Activated T-cell treated with anti-CD3 and anti-CD28 coated beads, Interleukin-2, amount 50 U/mL, for 24 hours (primary cell): ENCODE measurements at regions not wholly inside any gene's neighbourhood (a gene's known extent, or its start where the extent isn't known, plus 50 kb on each side); places are given as distances from the start of the nearest gene placed in this dataset.
"Not testable (repeated sequence)": the region's sequence is repeated elsewhere in the genome, so short reads cannot be mapped to it uniquely, and the experiment has no call there.

ENCODE experiments used
- DNase-seq: peaks from one replicate; pipeline ENCODE4 v3.0.0-alpha.2; 2020
- H3K27ac Mint-ChIP-seq: 2 replicates; pipeline ENCODE4 v1.8.0; 2020; ENCODE audit warnings: mild to moderate bottlenecking, mixed read lengths
- H3K27me3 Mint-ChIP-seq: 2 replicates; pipeline ENCODE4 v1.8.0; 2020; ENCODE audit warnings: mixed read lengths
- H3K36me3 Mint-ChIP-seq: 2 replicates; pipeline ENCODE4 v1.8.0; 2020; ENCODE audit warnings: low read depth, mixed read lengths
- H3K4me1 Mint-ChIP-seq: 2 replicates; pipeline ENCODE4 v1.8.0; 2020; ENCODE audit warnings: low read depth, mixed read lengths
- H3K4me3 Mint-ChIP-seq: 2 replicates; pipeline ENCODE4 v1.8.0; 2020; ENCODE audit warnings: mild to moderate bottlenecking, moderate library complexity, mixed read lengths
- H3K9me3 Mint-ChIP-seq: 2 replicates; pipeline ENCODE4 v1.8.0; 2020; ENCODE audit warnings: mixed read lengths

DNA sequence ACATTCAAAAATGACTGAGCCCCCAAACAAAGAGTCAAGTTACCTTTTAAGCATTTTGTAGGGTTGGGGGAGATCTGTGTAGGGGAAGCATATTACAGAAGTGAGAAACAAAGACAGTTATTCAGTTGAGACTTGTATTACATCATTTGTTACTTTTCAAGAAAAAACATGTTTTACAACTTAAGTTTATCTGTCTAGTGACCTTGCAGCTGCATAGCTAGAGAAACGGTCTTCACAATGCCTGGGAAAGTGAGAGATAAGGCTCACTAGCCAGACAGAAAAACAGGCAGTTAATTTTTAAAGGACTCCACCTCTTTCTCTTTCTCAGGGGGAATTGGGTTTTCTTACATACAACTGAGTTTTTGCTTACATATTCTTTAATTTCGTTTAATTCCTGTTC lies 105.1 kb downstream of the ALG10 start:
- not testable (repeated sequence) for H3K4me3 Mint-ChIP-seq, H3K27ac Mint-ChIP-seq, H3K36me3 Mint-ChIP-seq, H3K9me3 Mint-ChIP-seq, DNase-seq
- Mint-ChIP-seq H3K4me1 (peaks cover 13% of the 10 kb centered on the region), H3K27me3 (peaks cover 15% of the 10 kb centered on the region)

DNA sequence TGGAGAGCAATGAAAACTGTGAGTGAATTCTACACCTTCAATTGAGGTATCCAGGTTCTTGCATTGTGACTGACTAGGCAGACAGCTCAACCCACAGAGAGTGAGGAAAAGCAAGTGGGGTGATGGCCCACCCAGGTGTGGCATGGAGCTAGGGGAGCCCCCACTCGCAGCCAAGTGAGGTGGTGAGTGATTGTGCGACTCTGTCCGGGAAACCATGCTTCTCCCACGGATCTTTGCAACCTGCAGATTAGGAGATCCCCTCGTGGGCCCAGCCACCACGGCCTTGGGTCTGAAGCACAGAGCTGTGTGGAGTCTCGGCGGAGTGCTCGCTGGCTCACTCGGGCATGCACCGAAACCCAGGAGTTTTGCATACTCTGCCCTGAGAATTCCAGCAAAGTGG lies 120.1 kb downstream of the ALG10 start:
- DNase-seq: no peak
- no peak overlapping the region for H3K27ac Mint-ChIP-seq
- H3K9me3 Mint-ChIP-seq: no peaks in the 10 kb centered on the region
- no peak overlapping the region for H3K4me3 Mint-ChIP-seq
- no peaks in the 10 kb centered on the region for H3K36me3 Mint-ChIP-seq
- no peaks in the 10 kb centered on the region for H3K4me1 Mint-ChIP-seq
- peaks cover 8% of the 10 kb centered on the region for H3K27me3 Mint-ChIP-seq

DNA sequence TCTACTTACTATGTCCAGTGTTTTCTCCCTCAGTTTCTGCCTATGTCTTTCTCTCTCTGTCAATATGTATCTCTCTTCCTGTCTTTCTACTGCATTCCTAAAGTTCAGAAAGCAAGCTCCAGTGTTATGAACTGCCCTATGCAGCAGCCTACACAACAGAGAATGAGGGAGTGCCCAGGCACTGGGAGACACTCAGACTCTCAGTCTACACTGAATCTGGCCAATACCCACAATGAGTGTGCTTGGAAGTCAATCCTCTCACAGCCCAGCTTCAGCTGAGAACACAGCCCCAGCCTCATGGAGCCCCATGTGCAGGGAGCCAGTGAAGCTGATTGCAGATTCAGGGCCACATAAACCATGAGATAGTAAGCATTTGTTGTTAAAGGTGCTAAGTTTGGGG lies 128.7 kb downstream of the ALG10 start:
- Mint-ChIP-seq H3K36me3 (no peaks in the 10 kb centered on the region), H3K4me1 (no peaks in the 10 kb centered on the region), H3K27ac (no peak overlapping the region), H3K4me3 (no peak overlapping the region), H3K27me3 (peaks cover 6% of the 10 kb centered on the region), H3K9me3 (no peaks in the 10 kb centered on the region)
- DNase-seq: no peak

DNA sequence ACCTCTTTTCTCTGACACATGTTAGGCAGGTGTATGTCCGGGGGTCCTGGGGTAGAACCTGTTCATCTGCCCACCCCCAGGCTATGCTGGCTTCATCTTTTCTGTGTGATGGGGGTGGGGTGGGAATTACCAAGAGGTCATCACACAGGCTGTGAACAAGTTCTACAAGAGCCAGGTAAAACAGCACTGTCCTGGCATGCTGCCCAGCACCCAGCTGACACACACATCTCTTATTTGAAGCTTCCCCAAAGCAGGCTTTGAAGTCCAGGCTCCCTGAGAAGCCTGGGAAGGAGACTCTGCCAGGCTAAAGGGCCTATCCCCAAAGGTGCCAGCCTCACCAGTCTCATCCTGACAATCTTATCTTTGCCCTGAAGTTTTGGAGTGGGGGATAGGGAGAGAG lies 141.1 kb downstream of the ALG10 start:
- no peak overlapping the region for H3K4me3 Mint-ChIP-seq
- H3K27ac Mint-ChIP-seq: no peak overlapping the region

DNA sequence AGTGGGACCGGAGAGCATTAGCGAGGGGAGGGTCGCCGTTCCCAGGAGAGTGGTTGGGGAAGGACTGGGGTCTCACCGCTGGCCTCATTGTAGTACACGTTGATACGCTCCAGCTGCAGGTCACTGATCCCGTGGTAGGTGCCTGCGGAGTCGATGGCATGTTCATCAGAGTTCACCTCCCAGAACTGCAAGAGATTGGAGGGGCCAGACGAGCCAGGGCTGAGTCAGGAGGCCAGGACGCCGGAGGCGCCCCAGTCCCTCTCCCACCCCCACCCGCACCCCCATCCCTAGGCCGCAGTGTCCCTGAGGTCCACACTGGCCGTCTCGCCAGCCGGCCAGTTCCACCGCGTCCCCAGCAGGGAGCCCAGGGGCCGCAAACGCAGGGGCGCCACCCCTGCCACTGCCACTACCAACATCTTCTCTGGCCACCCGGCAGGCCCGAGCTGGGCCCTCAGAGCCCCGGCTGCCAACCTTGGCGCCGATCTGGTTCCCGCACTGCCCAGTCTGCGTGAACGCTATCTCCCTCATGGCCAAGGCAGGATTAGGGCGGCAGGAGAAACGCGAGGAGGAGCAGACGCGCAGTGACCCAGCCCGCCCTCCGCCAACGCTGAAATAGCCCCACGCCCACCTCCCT lies 144.2 kb downstream of the ALG10 start:
- Mint-ChIP-seq H3K27ac (no peak overlapping the region), H3K4me3 (no peak overlapping the region), H3K36me3 (no peaks in the 10 kb centered on the region), H3K4me1 (no peaks in the 10 kb centered on the region), H3K9me3 (no peaks in the 10 kb centered on the region), H3K27me3 (peaks cover 3% of the 10 kb centered on the region)
- DNase-seq: no peak

More for the DNA sequence above, 141.1 kb downstream of the ALG10 start:
- no peaks in the 10 kb centered on the region for H3K36me3 Mint-ChIP-seq
- H3K9me3 Mint-ChIP-seq: no peaks in the 10 kb centered on the region
- no peak for DNase-seq
- peaks cover 5% of the 10 kb centered on the region for H3K27me3 Mint-ChIP-seq
- no peaks in the 10 kb centered on the region for H3K4me1 Mint-ChIP-seq

DNA sequence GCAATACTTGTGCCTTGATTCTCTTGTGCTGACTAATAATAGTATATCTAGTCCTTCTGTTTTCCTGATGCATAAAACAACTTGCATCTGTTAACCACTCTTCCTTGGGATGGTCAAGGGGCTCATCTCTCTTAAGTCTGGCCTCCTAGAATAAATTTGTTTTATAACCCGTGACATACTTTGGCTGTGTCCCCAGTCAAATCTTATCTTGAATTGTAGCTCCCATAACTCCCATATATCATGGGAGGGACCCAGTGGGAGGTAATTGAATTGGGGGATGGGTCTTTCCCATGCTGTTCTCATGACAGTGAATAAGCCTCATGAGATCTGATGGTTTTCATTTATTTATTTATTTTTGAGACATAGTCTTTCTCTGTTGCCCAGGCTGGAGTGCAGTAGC lies 146.2 kb downstream of the ALG10 start:
- H3K4me1 Mint-ChIP-seq, H3K27me3 Mint-ChIP-seq, DNase-seq, H3K4me3 Mint-ChIP-seq, H3K27ac Mint-ChIP-seq, H3K36me3 Mint-ChIP-seq, H3K9me3 Mint-ChIP-seq: not testable (repeated sequence)

DNA sequence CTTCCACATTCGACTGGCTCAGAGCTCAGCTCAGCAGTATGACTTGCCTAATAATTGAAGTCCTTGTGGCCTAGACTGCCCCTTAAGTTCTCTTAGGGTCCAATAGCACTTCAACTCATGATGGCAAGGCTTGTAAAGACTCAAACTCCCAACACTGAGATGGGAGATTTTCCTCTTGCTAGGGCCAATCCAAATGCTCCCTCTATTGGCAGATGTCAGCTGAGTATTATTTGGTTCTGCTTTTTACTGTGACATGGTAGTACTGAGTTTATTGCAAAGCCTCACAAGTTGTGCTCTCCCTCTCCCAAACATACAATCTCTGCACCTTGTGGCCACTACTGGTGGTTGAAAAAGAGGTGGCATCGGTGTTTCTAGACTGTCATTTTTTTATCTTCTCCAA lies 164.2 kb downstream of the ALG10 start:
- H3K27me3 Mint-ChIP-seq: peaks cover 15% of the 10 kb centered on the region
- peaks cover 3% of the 10 kb centered on the region for H3K4me1 Mint-ChIP-seq

DNA sequence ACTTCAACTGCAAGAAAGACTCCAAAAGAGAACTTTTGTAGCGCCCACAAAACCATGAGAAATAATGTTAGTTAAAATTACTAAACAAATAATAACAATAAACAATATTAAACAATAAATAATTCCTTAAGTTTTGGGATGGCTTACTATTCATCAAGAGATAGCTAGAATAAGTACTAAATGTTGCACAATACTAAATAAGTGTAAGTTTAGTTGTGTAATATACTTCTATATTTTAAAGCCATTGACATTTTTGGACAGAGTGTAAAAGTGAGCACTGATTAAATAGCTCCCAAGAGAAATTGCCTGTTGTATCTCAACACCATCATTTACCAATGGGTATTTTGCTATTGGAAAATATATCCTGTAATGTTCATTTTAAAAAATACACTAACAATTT lies 166.7 kb downstream of the ALG10 start:
- no peak overlapping the region for H3K4me3 Mint-ChIP-seq
- no peak overlapping the region for H3K27ac Mint-ChIP-seq
- no peak for DNase-seq
- H3K36me3 Mint-ChIP-seq: no peaks in the 10 kb centered on the region
- peaks cover 21% of the 10 kb centered on the region for H3K27me3 Mint-ChIP-seq
- peaks cover 3% of the 10 kb centered on the region for H3K4me1 Mint-ChIP-seq
- H3K9me3 Mint-ChIP-seq: no peaks in the 10 kb centered on the region

More for the DNA sequence above, 164.2 kb downstream of the ALG10 start:
- no peak for DNase-seq
- Mint-ChIP-seq H3K4me3 (no peak overlapping the region), H3K9me3 (no peaks in the 10 kb centered on the region), H3K36me3 (no peaks in the 10 kb centered on the region), H3K27ac (no peak overlapping the region)

DNA sequence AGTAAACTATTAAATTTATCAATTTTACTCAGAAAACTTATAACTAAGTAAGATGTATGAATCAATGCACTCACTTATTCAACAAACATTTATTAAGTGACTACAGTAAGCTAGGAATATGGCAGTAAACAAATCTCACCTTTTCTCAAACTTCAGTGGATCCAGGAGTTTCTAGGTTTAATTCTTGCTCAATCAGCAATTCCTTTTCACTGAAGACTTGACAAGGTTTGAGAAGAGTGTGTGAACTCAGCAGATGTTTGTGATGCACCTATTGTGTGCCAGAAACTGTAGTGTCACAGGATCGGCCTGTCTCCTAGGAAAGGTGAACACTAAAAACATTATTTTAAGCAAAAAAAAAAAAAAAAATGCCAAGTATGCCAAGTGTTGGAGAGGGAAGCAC lies 167.8 kb downstream of the ALG10 start:
- H3K4me1 Mint-ChIP-seq: peaks cover 3% of the 10 kb centered on the region
- no peak for DNase-seq
- H3K27me3 Mint-ChIP-seq: peaks cover 23% of the 10 kb centered on the region
- H3K4me3 Mint-ChIP-seq: no peak overlapping the region
- no peaks in the 10 kb centered on the region for H3K36me3 Mint-ChIP-seq
- H3K27ac Mint-ChIP-seq: no peak overlapping the region
- H3K9me3 Mint-ChIP-seq: no peaks in the 10 kb centered on the region

DNA sequence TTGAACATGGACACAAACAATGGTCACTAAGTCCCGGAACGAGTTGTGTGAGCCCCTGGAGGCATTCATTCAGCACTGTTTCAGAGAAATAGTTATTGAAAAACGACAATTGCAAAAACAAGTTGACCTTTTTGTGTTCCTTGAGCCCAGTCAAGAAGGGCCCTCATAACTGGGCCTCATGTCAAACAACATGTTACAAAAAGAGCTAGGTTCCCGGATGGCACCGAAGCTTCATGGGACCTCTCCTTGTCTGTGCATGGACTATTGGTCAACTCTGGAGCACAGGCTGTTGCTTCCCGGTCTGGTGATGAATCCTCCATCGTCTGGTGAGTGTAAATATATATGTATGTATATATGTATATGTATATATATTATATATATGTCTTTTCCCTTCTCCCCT lies 176.6 kb downstream of the ALG10 start:
- H3K4me3 Mint-ChIP-seq: no peak overlapping the region
- no peaks in the 10 kb centered on the region for H3K9me3 Mint-ChIP-seq
- H3K4me1 Mint-ChIP-seq: no peaks in the 10 kb centered on the region
- H3K27me3 Mint-ChIP-seq: peaks cover 8% of the 10 kb centered on the region
- no peak for DNase-seq
- no peaks in the 10 kb centered on the region for H3K36me3 Mint-ChIP-seq
- no peak overlapping the region for H3K27ac Mint-ChIP-seq

DNA sequence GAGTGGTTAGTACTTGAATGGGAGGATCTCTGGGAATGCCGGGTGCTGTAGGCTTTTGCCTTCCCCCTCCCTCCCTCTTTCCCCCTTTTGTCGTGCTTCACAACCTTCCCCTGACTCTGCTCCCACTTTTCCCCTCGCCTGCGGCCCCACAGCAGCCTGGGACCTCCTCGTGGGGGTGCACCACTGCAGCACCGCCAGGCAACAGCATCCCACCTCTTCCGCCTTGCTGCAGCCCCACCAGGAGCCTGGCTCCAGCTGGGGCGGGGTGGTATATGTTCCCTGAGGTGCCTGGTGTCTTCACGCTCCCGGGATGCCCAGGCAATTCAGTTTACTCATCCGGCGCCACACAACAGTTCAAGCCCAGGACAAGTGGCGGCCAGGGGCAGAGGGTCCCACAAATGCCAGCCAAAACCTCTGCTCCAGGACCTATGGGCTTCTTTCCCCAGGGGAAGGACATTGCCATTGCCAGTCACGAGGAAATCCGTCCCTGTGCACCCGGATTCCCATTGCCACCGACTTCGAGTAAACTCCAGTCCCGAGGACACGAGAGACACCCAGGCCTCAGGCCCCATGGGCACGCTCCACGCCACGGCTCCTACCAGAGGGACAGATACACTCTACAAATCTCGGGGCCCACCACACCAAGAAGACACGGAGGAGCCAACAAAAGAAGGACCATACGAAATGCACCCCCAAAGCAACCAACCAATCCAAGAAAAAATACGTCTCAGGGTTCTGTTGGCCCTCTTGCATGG lies 181.7 kb downstream of the ALG10 start:
- Mint-ChIP-seq H3K4me1 (no peaks in the 10 kb centered on the region), H3K9me3 (no peaks in the 10 kb centered on the region), H3K36me3 (no peaks in the 10 kb centered on the region), H3K27ac (no peak overlapping the region), H3K4me3 (no peak overlapping the region), H3K27me3 (no peaks in the 10 kb centered on the region)
- DNase-seq: no peak

DNA sequence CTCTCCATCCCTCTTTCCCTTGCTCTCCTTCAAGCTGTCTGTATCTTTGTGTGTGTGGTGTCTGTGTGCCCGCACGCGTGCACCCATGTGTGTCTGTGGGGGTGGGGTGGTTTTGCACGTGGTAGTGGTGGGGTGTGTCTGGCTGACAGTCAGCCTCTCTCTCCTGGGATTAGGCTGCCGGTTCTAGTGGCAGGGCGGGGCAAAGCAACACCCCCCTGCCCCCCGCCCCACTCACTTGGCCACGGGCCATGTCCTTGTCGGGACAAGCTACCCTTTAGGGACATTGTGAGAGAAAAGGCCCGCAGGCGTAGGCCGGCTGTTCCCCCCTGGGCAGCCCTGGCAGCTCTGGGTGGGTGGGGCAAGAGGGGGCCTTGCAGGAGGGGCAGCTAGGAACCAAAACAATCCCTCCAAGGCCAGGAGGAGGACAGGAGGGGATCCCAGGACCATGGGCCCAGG lies 182.6 kb downstream of the ALG10 start:
- no peaks in the 10 kb centered on the region for H3K9me3 Mint-ChIP-seq
- H3K36me3 Mint-ChIP-seq: no peaks in the 10 kb centered on the region
- H3K27ac Mint-ChIP-seq: no peak overlapping the region
- no peaks in the 10 kb centered on the region for H3K27me3 Mint-ChIP-seq
- DNase-seq: no peak
- no peak overlapping the region for H3K4me3 Mint-ChIP-seq
- H3K4me1 Mint-ChIP-seq: no peaks in the 10 kb centered on the region

DNA sequence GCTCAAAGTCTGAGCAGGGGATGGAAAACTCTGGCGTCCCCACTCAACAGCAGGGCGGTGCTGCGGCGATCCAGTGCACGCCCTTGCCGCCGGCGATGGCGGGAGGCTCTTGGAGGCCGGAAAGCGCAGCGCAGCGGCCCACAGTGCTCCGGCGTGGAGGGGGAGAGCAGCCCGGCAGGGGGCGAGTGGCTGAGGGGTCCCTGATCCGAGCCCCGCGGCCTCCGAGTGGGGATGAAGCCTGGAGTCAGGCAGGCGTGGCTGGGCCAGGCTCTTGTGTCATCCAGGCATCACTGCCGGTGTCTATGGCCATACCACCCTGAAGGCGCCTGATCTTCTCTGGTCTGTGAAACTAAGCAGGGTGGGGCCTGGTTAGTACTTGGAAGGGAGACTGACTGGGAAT lies 183.1 kb downstream of the ALG10 start:
- Mint-ChIP-seq H3K4me3 (no peak overlapping the region), H3K4me1 (no peaks in the 10 kb centered on the region), H3K27me3 (no peaks in the 10 kb centered on the region), H3K36me3 (no peaks in the 10 kb centered on the region), H3K9me3 (no peaks in the 10 kb centered on the region), H3K27ac (no peak overlapping the region)
- DNase-seq: no peak

DNA sequence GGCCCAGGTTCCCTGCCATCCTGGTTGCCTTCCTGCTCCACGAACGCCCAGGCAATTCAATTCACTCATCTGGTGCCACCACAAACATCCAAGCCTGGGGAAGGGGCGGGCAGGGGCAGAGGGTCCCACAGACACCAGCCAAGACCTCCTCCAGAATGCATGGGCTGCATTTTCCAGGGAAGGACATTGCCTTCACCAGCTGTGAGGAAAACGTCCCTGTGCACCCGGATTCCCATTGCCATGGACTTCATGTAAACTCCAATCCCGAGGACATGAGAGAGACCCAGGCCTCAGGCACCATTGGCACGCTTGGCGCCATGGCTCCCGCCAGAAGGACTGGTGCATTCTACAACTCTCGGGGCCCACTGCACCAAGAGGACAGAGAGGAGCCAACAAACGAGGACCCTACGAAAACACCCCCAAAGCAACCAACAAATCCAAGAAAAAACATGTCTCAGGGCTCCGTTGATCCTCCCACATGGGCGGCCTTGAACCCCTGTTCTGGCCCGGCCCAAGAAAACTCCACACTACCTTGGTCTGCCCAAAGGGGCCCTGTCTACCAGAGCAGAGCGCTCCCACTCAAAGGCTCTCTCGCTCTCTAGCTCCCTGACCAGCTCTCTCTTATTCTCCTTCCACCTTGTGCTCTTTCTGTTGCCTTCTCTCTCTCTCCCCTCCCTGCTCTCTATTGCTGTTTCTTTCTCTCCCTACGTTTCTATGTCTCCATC lies 183.9 kb downstream of the ALG10 start:
- H3K9me3 Mint-ChIP-seq: no peaks in the 10 kb centered on the region
- H3K36me3 Mint-ChIP-seq: no peaks in the 10 kb centered on the region
- H3K4me1 Mint-ChIP-seq: no peaks in the 10 kb centered on the region
- H3K4me3 Mint-ChIP-seq: no peak overlapping the region
- H3K27ac Mint-ChIP-seq: no peak overlapping the region
- no peaks in the 10 kb centered on the region for H3K27me3 Mint-ChIP-seq
- no peak for DNase-seq

DNA sequence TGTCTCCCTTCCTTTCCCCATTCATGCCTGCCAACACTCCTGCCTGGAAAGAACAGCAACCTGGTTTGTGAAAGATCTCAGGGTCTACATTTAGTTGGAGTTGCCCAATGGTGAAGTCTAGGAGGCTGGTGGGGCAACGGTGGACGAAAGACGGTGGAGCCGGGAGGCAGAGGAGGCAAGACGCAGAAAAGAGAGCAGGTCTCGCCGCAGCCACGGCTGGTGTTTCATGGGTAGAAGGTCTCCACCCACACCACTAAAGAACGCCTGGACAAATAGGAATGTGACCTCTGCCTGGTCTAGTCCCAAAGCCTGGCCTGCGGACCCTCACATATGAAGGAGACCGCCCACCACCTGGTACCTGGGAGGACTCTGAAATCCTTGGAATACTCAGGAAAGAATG lies 185.6 kb downstream of the ALG10 start:
- H3K4me3 Mint-ChIP-seq: no peak overlapping the region
- no peak for DNase-seq
- H3K36me3 Mint-ChIP-seq: no peaks in the 10 kb centered on the region
- H3K27me3 Mint-ChIP-seq: no peaks in the 10 kb centered on the region
- no peaks in the 10 kb centered on the region for H3K9me3 Mint-ChIP-seq
- H3K4me1 Mint-ChIP-seq: no peaks in the 10 kb centered on the region
- H3K27ac Mint-ChIP-seq: no peak overlapping the region
